ENCODE measurements at regions not wholly inside any gene's neighbourhood (a gene's known extent, or its start where the extent isn't known, plus 50 kb on each side); places are given as distances from the start of the nearest gene placed in this dataset.
A peak's percentile ranks its signal among the peaks of the same experiment; 100 is the strongest.

GRCh38 chr4:11720292-11720691, 291.6 kb upstream of the HS3ST1 start:
- no peak for FAIRE-seq
- POLR2A ChIA-PET, result no interaction called here
- H4K20me1 ChIP-seq (ENCODE audit: insufficient read depth, low read length), result no peaks in the 10 kb centered on the region

GRCh38 chr4:11719879-11720278, 291.2 kb upstream of the HS3ST1 start:
- intact Hi-C loops (cut with micrococcal nuclease; ENCODE audit: unreplicated experiment), result loop anchor here (5.0 kb wide), 1 partner anchor 1138 kb away; no protein-coding TSS in a partner anchor
- Histone ChIP-seq H3K4me3 (replicated peaks in 1 of 3; ENCODE audit: insufficient read depth in 1 of 3, low read depth in 2 of 3, low read length in 3 of 3) (no peak overlapping the region), H3K9ac (ENCODE audit: insufficient read depth, low read depth, low read length) (no peak overlapping the region), H3K9me3 (ENCODE audit: low read length) (peaks cover 55% of the 10 kb centered on the region), H3K79me2 (ENCODE audit: insufficient read depth, low read length) (no peaks in the 10 kb centered on the region), H2AFZ (ENCODE audit: low read length) (no peak overlapping the region), H3K4me2 (ENCODE audit: low read depth, low read length) (no peak overlapping the region), H4K20me1 (ENCODE audit: insufficient read depth, low read length) (no peaks in the 10 kb centered on the region), H3K4me1 (ENCODE audit: insufficient read depth, low read length) (no peaks in the 10 kb centered on the region), H3K27ac (ENCODE audit: extremely low read length, insufficient read depth, low read length) (no peak overlapping the region), H3K27me3 (ENCODE audit: control insufficient read depth in 1 of 2, insufficient read depth in 2 of 2, low read length in 2 of 2) (no peaks in the 10 kb centered on the region), H3K36me3 (replicated peaks in 1 of 2; ENCODE audit: control insufficient read depth in 1 of 2, insufficient read depth in 2 of 2, low read length in 2 of 2) (no peaks in the 10 kb centered on the region)
- in situ Hi-C loops (cut with HindIII; ENCODE audit: extremely low pct_ligation_motif_present, low pct_unique_long_range_greater_than_20kb), result loop anchor here (25.0 kb wide), 2 partner anchors 108 to 1133 kb away; no protein-coding TSS in a partner anchor
- FAIRE-seq (no peak), DNase-seq (ENCODE audit: low spot score) (no peak), ATAC-seq (no peak)
- BruUV-seq (replicated peaks), result no TSS peak
- 45% methylated on average over 4 of the region's 4 CpGs for WGBS (ENCODE audit: low lambda C conversion rate)
- ChIA-PET POLR2A (no interaction called here), CTCF (ENCODE audit: low intra/inter-chr PET ratio, low total read pairs) (no interaction called here)
- no peak for TF ChIP-seq IRF1 (CRISPR knock-in tag; IDR thresholded peaks at IDR 0.05; ENCODE audit: low read depth)
- no peak for TF ChIP-seq CEBPZ (IDR thresholded peaks at IDR 0.05; ENCODE audit: low read length)
- TF ChIP-seq IKZF4 (CRISPR knock-in tag; IDR thresholded peaks at IDR 0.05; ENCODE audit: borderline replicate concordance, low read depth, not compliant biosample characterization), result no peak
- TF ChIP-seq PBX3 (CRISPR knock-in tag; IDR thresholded peaks at IDR 0.05; ENCODE audit: borderline replicate concordance), result no peak

More at GRCh38 chr4:11720292-11720691, 291.6 kb upstream of the HS3ST1 start:
- 0% methylated on average over 1 of the region's 1 CpG for WGBS (ENCODE audit: low lambda C conversion rate)
- Histone ChIP-seq H3K79me2 (ENCODE audit: insufficient read depth, low read length) (no peaks in the 10 kb centered on the region), H3K4me3 (replicated peaks in 1 of 3; ENCODE audit: insufficient read depth in 1 of 3, low read depth in 2 of 3, low read length in 3 of 3) (no peak overlapping the region), H3K27ac (ENCODE audit: extremely low read length, insufficient read depth, low read length) (no peak overlapping the region), H2AFZ (ENCODE audit: low read length) (no peak overlapping the region), H3K4me2 (ENCODE audit: low read depth, low read length) (no peak overlapping the region), H3K9ac (ENCODE audit: insufficient read depth, low read depth, low read length) (no peak overlapping the region), H3K27me3 (ENCODE audit: control insufficient read depth in 1 of 2, insufficient read depth in 2 of 2, low read length in 2 of 2) (no peaks in the 10 kb centered on the region), H3K4me1 (ENCODE audit: insufficient read depth, low read length) (no peaks in the 10 kb centered on the region), H3K36me3 (replicated peaks in 1 of 2; ENCODE audit: control insufficient read depth in 1 of 2, insufficient read depth in 2 of 2, low read length in 2 of 2) (no peaks in the 10 kb centered on the region), H3K9me3 (ENCODE audit: low read length) (peaks cover 56% of the 10 kb centered on the region)
- no peak for DNase-seq (ENCODE audit: low spot score)
- peak; percentile 32 for TF ChIP-seq STAG1 (CRISPR knock-in tag; IDR thresholded peaks at IDR 0.05)
- TF ChIP-seq ZBTB25 (CRISPR knock-in tag; IDR thresholded peaks at IDR 0.05), result no peak
- peak; percentile 24; the same call in 1 of the 2 replicates for TF ChIP-seq SMC3 (IDR thresholded peaks at IDR 0.05; ENCODE audit: low read length)
- no peak for TF ChIP-seq NCOA2 (CRISPR knock-in tag; IDR thresholded peaks at IDR 0.05)
- CTCF ChIA-PET (ENCODE audit: low intra/inter-chr PET ratio, low total read pairs), result no interaction called here
- no peak for ATAC-seq
- intact Hi-C loops (cut with micrococcal nuclease; ENCODE audit: unreplicated experiment), result loop anchor here (5.0 kb wide), 1 partner anchor 1138 kb away; no protein-coding TSS in a partner anchor
- in situ Hi-C loops (cut with HindIII; ENCODE audit: extremely low pct_ligation_motif_present, low pct_unique_long_range_greater_than_20kb), result loop anchor here (25.0 kb wide), 2 partner anchors 108 to 1133 kb away; no protein-coding TSS in a partner anchor
- no TSS peak for BruUV-seq (replicated peaks)

Data from HepG2 (cell line).